ENCODE measurements at regions not wholly inside any gene's neighbourhood (a gene's known extent, or its start where the extent isn't known, plus 50 kb on each side); places are given as distances from the start of the nearest gene placed in this dataset.

DNA sequence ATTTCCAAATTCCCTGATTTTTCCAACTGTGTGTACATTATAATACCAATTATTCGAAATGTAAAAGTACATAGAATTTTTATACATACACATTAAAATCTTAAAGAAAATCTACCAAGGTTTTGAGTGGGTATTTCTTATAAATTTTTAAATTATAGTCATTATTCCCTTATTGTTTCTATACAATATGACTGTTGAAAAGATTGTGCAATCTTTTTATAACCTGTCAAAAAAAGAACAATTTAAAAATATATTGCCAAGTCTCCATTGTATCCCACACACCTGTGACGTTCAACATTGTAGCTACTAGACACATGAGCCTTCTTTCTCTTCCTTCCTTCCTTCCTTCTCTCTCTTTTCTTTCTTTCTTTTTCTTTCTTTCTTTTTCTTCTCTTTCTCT lies 473.2 kb upstream of the CHRM3 start:
- TF ChIP-seq CTCF (IDR thresholded peaks at IDR 0.05) (no peak), POLR2A (IDR thresholded peaks at IDR 0.05) (no peak)

Data from adrenal gland (tissue), 5 donors.